IMR-90 (cell line): ENCODE measurements at regions not wholly inside any gene's neighbourhood (a gene's known extent, or its start where the extent isn't known, plus 50 kb on each side); places are given as distances from the start of the nearest gene placed in this dataset.

Source experiments
- ATAC-seq: fragments of 200-7000 bp; cut with Tn5 transposase; 2 replicates; pipeline ENCODE4 v1.9.1; 2020; ENCODE audit warnings: low read depth, mild to moderate bottlenecking, moderate library complexity
- BruUV-seq: library from RNA; stranded (reverse); fragments of 400-500 nt; replicated peaks from 2 replicates; lab custom pipeline; 2021; lab: Mats Ljungman, UMichigan
- CTCF ChIA-PET: fragments of 300-600 bp; formaldehyde crosslinking; extraction: SDS; loops from one replicate; lab custom pipeline; 2021; ENCODE audit warnings: antibody characterized with exemption; lab: Yijun Ruan, JAX
- POLR2A ChIA-PET: fragments of 300-600 bp; sonication (Branson Sonifier 250); formaldehyde crosslinking; loops from one replicate; lab custom pipeline; 2022; ENCODE audit warnings: antibody characterized with exemption; ENCODE audit not compliant: unreplicated experiment; lab: Charles Lee
- DNase-seq: peaks from one replicate; pipeline ENCODE4 v3.0.0; 2013
- H2AFZ ChIP-seq: replicated peaks from 2 replicates; pipeline ENCODE3; 2013; ENCODE audit warnings: low read length, mild to moderate bottlenecking; ENCODE audit not compliant: poor library complexity
- H2AK5ac ChIP-seq: 2 replicates; pipeline ENCODE4 v1.6.1; 2013; ENCODE audit warnings: low read depth, low read length, inconsistent platforms
- H2AK9ac ChIP-seq: replicated peaks from 2 replicates; pipeline ENCODE3; 2013; ENCODE audit warnings: mild to moderate bottlenecking, low read depth, low read length, moderate library complexity; ENCODE audit not compliant: poor library complexity
- H2BK120ac ChIP-seq: 2 replicates; pipeline ENCODE4 v1.6.1; 2013; ENCODE audit warnings: low read depth, low read length, inconsistent platforms
- H2BK15ac ChIP-seq: 3 replicates; pipeline ENCODE4 v1.6.1; 2013; ENCODE audit warnings: low read depth, low read length, inconsistent platforms
- H2BK20ac ChIP-seq: 2 replicates; pipeline ENCODE4 v1.6.1; 2013; ENCODE audit warnings: low read depth, mild to moderate bottlenecking, inconsistent platforms, low read length, moderate library complexity
- H2BK5ac ChIP-seq: 2 replicates; pipeline ENCODE4 v1.6.1; 2013; ENCODE audit warnings: mild to moderate bottlenecking, low read depth, low read length, inconsistent platforms; ENCODE audit not compliant: poor library complexity, severe bottlenecking
- H3K14ac ChIP-seq: replicated peaks from 2 replicates; pipeline ENCODE4 v1.6.1; 2013; ENCODE audit warnings: low read depth, low read length, inconsistent platforms
- H3K18ac ChIP-seq: 2 replicates; pipeline ENCODE4 v1.6.1; 2013; ENCODE audit warnings: low read depth, low read length, control low read depth
- H3K23ac ChIP-seq: 2 replicates; pipeline ENCODE4 v1.6.1; 2013; ENCODE audit warnings: low read depth, low read length, inconsistent platforms
- H3K27ac ChIP-seq: 2 replicates; pipeline ENCODE4 v1.5.1; 2013; ENCODE audit warnings: mild to moderate bottlenecking, control low read depth, low read length; ENCODE audit not compliant: insufficient read depth
- H3K27me3 ChIP-seq: 2 replicates; pipeline ENCODE4 v1.6.1; 2013; ENCODE audit warnings: low read length; ENCODE audit not compliant: control insufficient read depth, insufficient read depth
- H3K36me3 ChIP-seq: 2 replicates; pipeline ENCODE4 v1.6.1; 2013; ENCODE audit warnings: low read length, mixed read lengths; ENCODE audit not compliant: control insufficient read depth, insufficient read depth
- H3K4ac ChIP-seq: 2 replicates; pipeline ENCODE4 v1.6.1; 2013; ENCODE audit warnings: low read depth, low read length, inconsistent platforms
- H3K4me1 ChIP-seq: 2 replicates; pipeline ENCODE4 v1.6.1; 2013; ENCODE audit warnings: low read length, mixed read lengths; ENCODE audit not compliant: control insufficient read depth, insufficient read depth
- H3K4me2 ChIP-seq: 2 replicates; pipeline ENCODE4 v1.6.1; 2013; ENCODE audit warnings: low read depth, mild to moderate bottlenecking, control low read depth, low read length, moderate library complexity
- H3K4me3 ChIP-seq: 2 replicates; pipeline ENCODE4 v1.5.1; 2013; ENCODE audit warnings: low read depth, mild to moderate bottlenecking, control low read depth, low read length, moderate library complexity; ENCODE audit not compliant: insufficient read depth
- H3K56ac ChIP-seq: 2 replicates; pipeline ENCODE4 v1.6.1; 2013; ENCODE audit warnings: low read length, inconsistent platforms; ENCODE audit not compliant: insufficient read depth; ENCODE audit errors: extremely low read depth
- H3K79me1 ChIP-seq, 2 experiments: 2 replicates each; pipeline ENCODE4 v1.6.1; 2013; ENCODE audit warnings: low read length in 2 of 2, inconsistent platforms in 1 of 2, low read depth in 1 of 2
- H3K9ac ChIP-seq: 2 replicates; pipeline ENCODE4 v1.6.1; 2013; ENCODE audit warnings: low read depth, low read length, control low read depth
- H3K9me1 ChIP-seq: 2 replicates; pipeline ENCODE4 v1.6.1; 2013; ENCODE audit warnings: low read length, inconsistent platforms; ENCODE audit not compliant: insufficient read depth
- H3K9me3 ChIP-seq: 2 replicates; pipeline ENCODE4 v1.6.1; 2013; ENCODE audit warnings: low read length; ENCODE audit not compliant: control insufficient read depth, insufficient read depth
- H4K20me1 ChIP-seq: 2 replicates; pipeline ENCODE4 v1.6.1; 2013; ENCODE audit warnings: low read length, inconsistent platforms; ENCODE audit not compliant: insufficient read depth
- H4K5ac ChIP-seq: 2 replicates; pipeline ENCODE4 v1.6.1; 2013; ENCODE audit warnings: mild to moderate bottlenecking, low read depth, low read length, control low read depth
- H4K8ac ChIP-seq, 2 experiments: 2 replicates each; pipeline ENCODE4 v1.6.1; 2013; ENCODE audit warnings: low read depth in 2 of 2, low read length in 2 of 2, control low read depth in 1 of 2, inconsistent platforms in 1 of 2
- H4K91ac ChIP-seq: 2 replicates; pipeline ENCODE4 v1.6.1; 2013; ENCODE audit warnings: low read depth, low read length, inconsistent platforms; ENCODE audit not compliant: insufficient read depth
- CEBPB ChIP-seq: IDR thresholded peaks from 2 replicates; pipeline ENCODE4 v1.6.1; 2012; ENCODE audit warnings: low read depth, low read length, improper control_type of control experiment
- FOS ChIP-seq: fragments of 150-350 bp; IDR thresholded peaks from 2 replicates; pipeline ENCODE4 v1.6.1; 2016; ENCODE audit warnings: low read depth, low read length
- MAFK ChIP-seq: IDR thresholded peaks from 2 replicates; pipeline ENCODE4 v1.6.1; 2012; ENCODE audit warnings: low read depth, low read length, improper control_type of control experiment
- MXI1 ChIP-seq: IDR thresholded peaks from 2 replicates; pipeline ENCODE4 v1.6.1; 2012; ENCODE audit warnings: low read depth, mild to moderate bottlenecking, low read length, moderate library complexity, borderline replicate concordance
- POLR2A ChIP-seq: IDR thresholded peaks from 2 replicates; pipeline ENCODE4 v1.6.1; 2012; ENCODE audit warnings: mild to moderate bottlenecking, low read depth, low read length
- USF2 ChIP-seq: fragments of 150-350 bp; IDR thresholded peaks from 2 replicates; pipeline ENCODE4 v1.6.1; 2017; ENCODE audit warnings: mild to moderate bottlenecking, antibody characterized with exemption, low read length, low read depth
- WGBS, 2 experiments: methylation state at CpG; one replicate each; pipeline versions ENCODE4 v1.1.5 to v1.1.7; 2013; ENCODE audit warnings: missing lambda C conversion rate in 2 of 2; ENCODE audit not compliant: insufficient read length in 1 of 2; ENCODE audit errors: extremely low coverage in 2 of 2; 5-methylcytosine and 5-hydroxymethylcytosine counted together
- dilution Hi-C: fragments of 300-500 bp; cut with HindIII; formaldehyde crosslinking; loops from one replicate; pipeline ENCODE4 v1.14.3; 2018; ENCODE audit warnings: low sequenced_read_pairs; ENCODE audit not compliant: unreplicated experiment
- in situ Hi-C: fragments of 300-500 bp; cut with MboI; formaldehyde crosslinking; loops from 3 replicates; pipeline ENCODE4 v1.14.3; 2019; ENCODE audit warnings: low sequenced_read_pairs, inconsistent platforms, mixed read lengths
- intact Hi-C: fragments of 100-400 bp; cut with micrococcal nuclease; formaldehyde crosslinking; loops from 2 replicates; pipeline ENCODE4 v1.10.0; 2022

- CTCF ChIA-PET: interaction anchor here (1.5 kb wide), 1 partner anchor 28 kb away, joined by 6 read pairs; no protein-coding TSS in a partner anchor
- intact Hi-C loops: loop anchor here (10.0 kb wide), 1 partner anchor 990 kb away; no protein-coding TSS in a partner anchor
- POLR2A ChIA-PET: no interaction called here
- no peaks in the 10 kb centered on the region for H3K9me3 ChIP-seq
- H3K23ac ChIP-seq: no peak overlapping the region
- H4K91ac ChIP-seq: no peak overlapping the region
- no peak overlapping the region for H2AK5ac ChIP-seq
- BruUV-seq: no TSS peak
- no peak overlapping the region for H4K5ac ChIP-seq
- in situ Hi-C loops: loop anchor here (5.0 kb wide), 1 partner anchor 1237 kb away; the partner anchor contains the start of gene HOXA2
- H3K4me2 ChIP-seq: no peak overlapping the region
- H3K14ac ChIP-seq: no peak overlapping the region
- dilution Hi-C loops: no loop called here
- no peaks in the 10 kb centered on the region for H3K79me1 ChIP-seq
- peaks cover 19% of the 10 kb centered on the region for H3K27me3 ChIP-seq
- no peak for TF ChIP-seq MAFK
- no peak for TF ChIP-seq USF2
- no peak for TF ChIP-seq POLR2A
- TF ChIP-seq FOS: no peak
- no peak for TF ChIP-seq CEBPB
- TF ChIP-seq MXI1: no peak
- H2BK120ac ChIP-seq: no peak overlapping the region
- H2BK5ac ChIP-seq: no peak overlapping the region
- no CpG with 5 or more reads among the region's 3 CpGs for WGBS, 2 experiments
- no peaks in the 10 kb centered on the region for H3K9me1 ChIP-seq
- H3K36me3 ChIP-seq: no peaks in the 10 kb centered on the region
- H3K4me3 ChIP-seq: no peak overlapping the region
- no peak overlapping the region for H2AFZ ChIP-seq
- no peaks in the 10 kb centered on the region for H3K4me1 ChIP-seq
- H2AK9ac ChIP-seq: no peak overlapping the region
- no peak overlapping the region for H3K4ac ChIP-seq
- H3K27ac ChIP-seq: no peak overlapping the region
- no peak overlapping the region for H3K56ac ChIP-seq
- DNase-seq (no peak), ATAC-seq (no peak)
- H2BK15ac ChIP-seq: no peak overlapping the region
- no peak overlapping the region for H4K8ac ChIP-seq
- H3K9ac ChIP-seq: no peak overlapping the region
- no peak overlapping the region for H2BK20ac ChIP-seq
- no peaks in the 10 kb centered on the region for H4K20me1 ChIP-seq
- no peak overlapping the region for H3K18ac ChIP-seq
Measured at GRCh38 chr7:25864943-25865751, 286.9 kb upstream of the NFE2L3 start.
